ENCODE measurements at regions not wholly inside any gene's neighbourhood (a gene's known extent, or its start where the extent isn't known, plus 50 kb on each side); places are given as distances from the start of the nearest gene placed in this dataset.

DNA sequence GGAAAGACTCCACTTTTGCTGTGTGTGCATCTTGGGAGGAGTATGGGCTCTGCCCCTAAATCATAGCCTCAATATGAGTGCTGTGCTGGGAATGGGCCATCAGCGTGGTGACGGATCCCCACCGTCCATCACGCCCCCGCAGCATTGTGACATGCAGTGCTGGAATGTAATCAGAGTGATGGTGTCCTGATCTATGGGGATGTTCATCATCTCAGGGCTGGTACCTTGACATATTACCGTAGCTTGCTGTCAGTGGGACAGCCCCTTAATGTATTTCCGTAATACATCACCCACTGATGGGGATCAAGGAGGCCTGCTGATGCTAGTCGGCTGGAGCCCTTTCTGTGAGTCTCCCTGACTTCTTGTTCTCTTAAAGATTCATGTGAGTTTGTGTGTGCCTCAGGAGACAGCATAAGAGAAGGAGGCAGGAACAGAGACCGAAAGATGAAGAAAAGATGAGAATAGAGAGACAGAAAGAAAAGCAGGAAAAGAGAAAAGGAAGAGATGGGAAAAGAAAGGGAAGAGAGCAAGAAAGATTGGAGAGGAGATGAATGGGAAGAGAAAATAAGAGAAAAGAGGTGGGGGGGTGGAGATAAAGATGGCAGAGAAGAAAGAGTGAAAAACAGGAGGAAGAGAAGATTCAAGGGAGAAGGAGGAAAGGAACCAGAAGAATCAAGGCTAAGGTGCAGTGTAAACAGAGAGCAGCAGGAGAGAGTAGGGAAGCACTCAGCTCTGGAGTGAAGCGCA lies 183.7 kb downstream of the RPLP1 start:
- TF ChIP-seq, protein P1, sequence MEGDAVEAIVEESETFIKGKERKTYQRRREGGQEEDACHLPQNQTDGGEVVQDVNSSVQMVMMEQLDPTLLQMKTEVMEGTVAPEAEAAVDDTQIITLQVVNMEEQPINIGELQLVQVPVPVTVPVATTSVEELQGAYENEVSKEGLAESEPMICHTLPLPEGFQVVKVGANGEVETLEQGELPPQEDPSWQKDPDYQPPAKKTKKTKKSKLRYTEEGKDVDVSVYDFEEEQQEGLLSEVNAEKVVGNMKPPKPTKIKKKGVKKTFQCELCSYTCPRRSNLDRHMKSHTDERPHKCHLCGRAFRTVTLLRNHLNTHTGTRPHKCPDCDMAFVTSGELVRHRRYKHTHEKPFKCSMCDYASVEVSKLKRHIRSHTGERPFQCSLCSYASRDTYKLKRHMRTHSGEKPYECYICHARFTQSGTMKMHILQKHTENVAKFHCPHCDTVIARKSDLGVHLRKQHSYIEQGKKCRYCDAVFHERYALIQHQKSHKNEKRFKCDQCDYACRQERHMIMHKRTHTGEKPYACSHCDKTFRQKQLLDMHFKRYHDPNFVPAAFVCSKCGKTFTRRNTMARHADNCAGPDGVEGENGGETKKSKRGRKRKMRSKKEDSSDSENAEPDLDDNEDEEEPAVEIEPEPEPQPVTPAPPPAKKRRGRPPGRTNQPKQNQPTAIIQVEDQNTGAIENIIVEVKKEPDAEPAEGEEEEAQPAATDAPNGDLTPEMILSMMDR (IDR thresholded peaks at IDR 0.05), result no peak
- TF ChIP-seq POLR2A (IDR thresholded peaks at IDR 0.05), result no peak
